Skin of body (tissue), 1 donor: ENCODE measurements at regions not wholly inside any gene's neighbourhood (a gene's known extent, or its start where the extent isn't known, plus 50 kb on each side); places are given as distances from the start of the nearest gene placed in this dataset.

ENCODE experiments used
- DNase-seq: peaks from one replicate; lab custom pipeline; 2025; lab: John Stamatoyannopoulos, UW

DNA sequence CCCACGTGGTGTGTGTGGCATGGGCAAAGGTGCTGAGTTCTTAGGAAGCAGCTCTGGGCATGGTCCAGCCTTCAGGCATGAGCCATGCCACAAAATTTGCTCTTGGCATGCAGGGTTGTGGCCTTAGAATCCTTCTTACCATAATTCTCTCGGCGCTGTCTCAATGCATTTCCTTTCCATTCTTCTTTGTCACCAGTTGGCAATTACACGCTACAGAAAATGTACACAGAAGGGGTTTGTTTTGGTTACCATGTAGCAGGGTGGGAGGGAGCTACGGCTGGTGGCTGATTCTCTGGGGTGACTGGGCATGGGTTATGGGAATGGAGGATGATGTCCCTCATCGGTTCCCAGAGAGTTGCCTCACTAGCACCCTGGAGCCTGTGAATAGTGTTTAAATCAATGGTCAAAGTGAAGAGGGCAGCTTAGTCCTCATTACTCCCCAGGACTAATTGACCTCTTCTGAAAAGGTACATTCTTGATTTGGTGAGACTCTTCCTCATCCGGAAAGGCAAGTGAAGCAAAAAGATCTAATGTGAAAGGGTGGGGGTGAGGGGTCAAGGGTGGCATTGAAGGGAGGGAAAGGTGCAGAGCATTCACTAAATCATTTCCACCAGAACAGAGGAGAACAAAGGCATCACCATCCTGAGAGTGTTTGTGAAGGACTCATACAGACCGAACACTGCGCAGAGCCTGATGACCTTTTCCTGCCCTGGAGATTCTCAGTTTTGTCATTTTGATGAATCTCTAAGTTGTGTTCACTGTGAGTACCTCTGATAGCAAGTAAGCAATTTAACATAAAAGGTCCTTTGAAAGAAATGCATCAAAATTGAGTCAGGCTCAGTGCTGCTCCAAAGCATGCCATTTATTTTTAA, 199.8 kb upstream of the SFRP2 start:
- DNase-seq: no peak

DNA sequence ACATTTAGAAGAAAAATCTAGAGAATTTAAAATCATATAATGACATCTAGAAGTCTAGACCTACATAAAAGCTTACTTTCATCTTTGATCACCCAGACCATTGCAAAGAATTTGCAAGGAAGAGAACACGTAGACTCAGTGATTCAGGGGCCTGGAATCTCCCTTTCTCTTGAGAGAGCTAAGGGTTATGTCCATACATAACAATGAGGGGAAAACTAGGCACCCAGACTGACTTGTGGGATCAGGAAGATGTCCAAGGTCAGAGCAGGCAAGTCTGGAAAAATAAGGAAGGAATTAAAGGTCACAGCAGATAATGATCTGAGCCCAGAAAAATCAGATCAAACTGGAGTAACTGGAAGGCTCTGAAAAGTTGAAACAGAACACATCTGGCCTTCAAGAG, 198.4 kb upstream of the SFRP2 start:
- no peak for DNase-seq

DNA sequence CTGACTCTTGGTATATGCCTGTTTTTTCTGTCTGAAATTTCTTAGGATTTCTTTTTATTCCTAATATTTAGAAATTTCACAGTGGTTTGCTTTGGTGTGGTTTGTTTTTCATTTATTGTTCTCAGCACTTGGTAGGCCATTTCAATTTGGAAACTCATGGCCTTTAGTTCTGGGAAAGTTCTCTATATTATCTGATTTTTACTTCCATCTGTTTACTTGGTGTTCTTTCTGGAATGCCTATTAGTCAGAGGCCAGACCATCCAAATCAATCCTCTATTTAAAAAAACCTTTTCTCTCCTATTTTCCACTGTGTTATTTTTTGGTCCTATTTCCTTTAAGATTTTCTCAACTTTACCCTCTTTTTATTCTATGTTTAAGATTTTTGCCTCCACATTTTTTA, 188.1 kb upstream of the SFRP2 start:
- DNase-seq: no peak

DNA sequence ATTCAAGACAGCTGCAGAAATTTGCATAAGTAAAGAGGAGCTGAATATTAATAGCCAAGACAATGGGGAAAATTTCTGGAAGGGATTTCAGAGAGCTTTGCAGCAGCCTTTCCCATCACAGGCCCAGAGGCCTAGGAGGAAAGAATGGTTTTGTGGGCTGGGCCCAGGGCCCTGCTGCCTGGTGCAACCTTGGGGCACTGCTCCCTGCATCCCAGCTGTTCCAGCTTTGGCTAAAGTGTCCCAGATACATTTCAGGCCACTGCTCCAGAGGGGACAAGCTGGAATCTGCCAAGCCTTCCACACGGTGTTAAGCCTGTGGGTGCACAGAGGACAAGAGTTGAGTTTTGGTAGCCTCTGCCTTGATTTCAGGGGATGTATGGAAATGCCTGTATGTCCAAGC, 185.6 kb upstream of the SFRP2 start:
- DNase-seq: no peak

DNA sequence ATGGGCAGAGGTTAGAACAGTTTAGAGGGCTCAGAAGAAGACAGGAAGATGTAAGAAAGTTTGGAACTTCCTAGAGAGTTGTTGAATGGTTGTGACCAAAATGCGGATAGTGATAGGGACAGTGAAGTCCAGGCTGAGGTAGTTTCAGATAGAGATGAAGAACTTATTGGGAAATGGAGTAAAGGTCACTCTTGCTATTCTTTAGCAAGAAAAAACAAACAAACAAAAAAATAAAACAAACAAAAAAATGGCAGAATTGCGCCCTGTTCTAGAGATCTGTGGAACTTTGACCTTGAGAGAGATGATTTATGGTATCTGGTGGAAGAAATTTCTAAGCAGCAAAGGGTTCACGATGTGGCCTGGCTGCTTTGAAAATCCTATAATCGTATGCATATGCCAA, 185.1 kb upstream of the SFRP2 start:
- DNase-seq: no peak

DNA sequence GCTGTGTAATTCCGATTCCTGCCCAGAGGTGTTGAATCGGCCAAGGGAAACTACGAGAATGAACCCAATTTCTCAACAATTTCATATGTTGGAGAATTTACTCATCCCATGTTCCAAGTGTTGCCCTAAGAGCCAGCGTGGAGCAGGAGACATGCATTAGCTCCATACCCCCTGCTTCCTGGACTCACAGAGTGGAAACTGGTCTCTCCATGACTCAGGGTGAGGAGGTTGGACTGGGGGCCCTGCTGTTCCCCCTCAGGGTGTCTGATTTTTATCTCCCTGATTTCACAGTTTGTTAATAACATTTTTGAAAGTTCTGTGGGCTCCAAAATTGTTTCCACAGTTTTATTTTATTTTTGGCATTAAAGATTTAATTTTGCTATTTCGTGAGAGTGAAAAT, 183.0 kb upstream of the SFRP2 start:
- DNase-seq: no peak

DNA sequence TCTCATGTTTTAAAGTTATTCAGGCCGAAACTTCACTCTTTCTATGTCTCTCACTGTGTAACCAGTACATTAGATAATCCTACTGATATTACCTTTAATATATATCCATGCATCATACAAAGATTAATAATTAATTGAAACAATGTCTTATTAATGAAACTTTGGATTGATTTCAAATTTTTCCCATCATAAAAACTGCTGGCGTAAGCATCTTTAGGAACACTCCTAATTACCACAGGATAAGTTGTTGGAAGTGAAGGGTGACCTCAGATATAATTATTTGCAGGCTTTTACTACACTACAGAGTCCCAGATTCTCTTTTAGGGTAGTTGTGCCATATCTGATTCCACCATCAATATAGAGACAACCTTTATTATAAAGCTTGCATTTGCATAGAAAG, 181.3 kb upstream of the SFRP2 start:
- no peak for DNase-seq

DNA sequence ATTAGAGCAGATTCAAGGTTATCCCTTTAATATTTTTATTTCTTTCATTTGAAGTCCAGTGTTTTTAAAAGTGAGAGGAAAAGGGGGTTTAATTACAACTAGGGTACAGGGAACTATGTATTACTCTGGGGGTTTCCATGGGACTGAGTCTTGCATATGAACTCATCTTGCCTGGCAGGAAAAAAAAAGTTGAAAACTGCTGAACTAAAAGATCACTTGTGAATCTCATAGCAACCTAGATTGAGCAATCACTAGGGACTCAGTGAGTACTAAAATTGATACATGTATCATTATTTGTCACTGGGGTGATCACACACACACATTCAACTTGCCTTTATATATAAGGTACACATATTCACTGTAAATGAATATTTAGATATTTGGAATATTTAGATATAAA, 180.7 kb upstream of the SFRP2 start:
- DNase-seq: no peak

DNA sequence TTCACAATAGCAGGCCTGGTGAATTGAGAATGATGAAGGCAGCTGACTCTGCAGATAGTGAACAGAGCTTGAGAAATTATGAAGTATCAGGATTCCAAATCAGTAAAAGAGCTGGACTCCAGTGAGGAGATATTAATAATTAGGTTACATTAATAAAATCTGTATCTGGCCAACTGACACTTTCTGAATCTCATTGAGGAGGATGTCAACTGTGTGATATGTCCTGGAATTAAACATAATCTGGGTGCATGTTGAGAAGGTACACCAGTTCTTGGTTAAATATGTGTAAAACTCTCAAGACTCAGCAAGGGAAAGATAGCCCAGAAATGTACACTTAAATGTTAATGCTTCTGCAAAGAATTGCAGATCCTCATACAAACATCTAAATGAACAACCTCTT, 177.8 kb upstream of the SFRP2 start:
- DNase-seq: no peak

DNA sequence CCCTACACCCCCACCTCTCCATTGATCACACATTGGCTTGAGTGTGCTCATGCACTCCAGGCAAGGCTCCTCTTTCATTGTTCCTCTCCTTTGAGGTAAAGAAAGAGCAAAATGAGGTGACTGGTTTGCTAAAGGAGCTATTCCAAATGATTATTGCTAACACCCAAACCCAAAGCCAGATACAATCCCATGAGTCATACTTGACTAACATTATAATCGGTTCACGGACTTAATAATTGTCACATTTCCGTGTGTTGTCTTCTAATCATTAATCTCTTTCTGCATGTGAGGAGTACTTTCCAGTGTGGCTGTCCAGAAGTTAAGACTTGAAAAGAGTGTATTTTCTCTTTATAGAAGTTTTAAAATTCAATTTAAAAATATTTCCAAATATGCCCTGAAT, 174.3 kb upstream of the SFRP2 start:
- DNase-seq: no peak

DNA sequence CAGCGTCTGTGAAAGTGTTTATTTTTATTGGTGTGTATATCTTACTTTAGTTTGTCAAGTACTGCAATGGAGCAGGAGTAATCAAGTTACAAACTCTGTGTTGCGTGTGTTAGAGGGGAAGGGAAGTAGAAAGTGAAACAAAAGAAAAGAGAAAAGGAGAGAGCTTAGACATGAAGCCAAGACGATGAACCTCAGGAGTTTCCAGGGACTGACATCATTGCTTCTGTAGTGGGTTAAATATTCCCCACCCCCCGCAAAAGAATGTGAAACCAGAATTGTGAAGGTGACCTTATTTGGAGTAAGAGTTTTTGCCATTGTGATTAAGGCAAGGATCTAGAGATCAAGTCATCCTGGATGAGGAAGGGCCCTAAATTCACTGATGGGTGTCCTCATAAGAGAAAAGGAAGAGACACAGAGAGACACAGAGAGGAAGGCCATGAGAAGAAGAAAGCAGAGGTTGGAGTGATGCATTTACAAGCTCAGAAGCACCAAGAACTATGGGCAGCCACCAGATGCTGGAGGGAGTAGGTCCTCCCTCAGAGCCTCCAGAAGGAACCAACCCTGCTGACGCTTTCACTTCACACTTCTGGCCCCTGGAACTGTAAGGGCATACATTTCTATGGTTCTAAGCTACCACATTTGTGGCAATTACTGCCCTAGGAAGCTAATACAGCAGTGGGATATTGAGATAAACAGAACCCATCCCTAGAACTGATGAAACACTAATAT, 173.6 kb upstream of the SFRP2 start:
- no peak for DNase-seq

DNA sequence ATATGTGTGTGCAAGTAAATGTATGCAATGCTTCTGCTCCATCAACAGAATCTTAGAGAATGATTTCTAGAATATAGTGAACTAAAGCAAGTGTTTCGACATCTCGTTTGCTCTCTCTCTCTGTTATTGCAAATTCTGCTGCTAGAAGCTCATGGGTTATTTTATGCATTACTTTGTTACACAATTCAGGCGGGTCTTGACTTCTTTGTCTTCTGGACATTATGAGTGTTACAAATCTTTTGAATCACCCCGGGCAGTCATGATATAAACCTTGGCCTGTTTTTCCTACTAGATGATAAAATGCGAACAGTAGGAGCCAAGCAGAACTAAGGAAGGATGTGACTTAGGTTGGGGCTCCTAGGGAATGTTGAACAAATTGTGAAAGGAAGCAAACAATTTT, 166.4 kb upstream of the SFRP2 start:
- no peak for DNase-seq

DNA sequence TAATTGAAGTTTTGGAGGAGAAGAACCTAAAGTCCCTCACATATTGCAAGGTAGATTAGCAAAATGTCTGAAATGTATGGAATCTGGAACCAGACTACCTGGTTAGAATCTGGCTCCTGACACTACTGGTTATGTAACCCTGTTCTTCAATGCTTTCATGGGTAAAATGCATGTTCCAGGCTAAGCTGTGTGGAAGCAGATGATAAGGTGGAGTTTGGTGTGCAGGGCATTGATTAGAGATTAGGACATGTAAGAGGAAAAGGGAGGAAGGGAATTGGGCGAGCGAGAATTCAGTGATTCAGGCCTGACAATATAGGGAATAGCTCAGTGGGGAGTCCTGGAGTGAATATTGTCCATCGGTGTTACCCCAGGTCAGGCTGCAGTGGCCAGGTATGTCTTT, 165.8 kb upstream of the SFRP2 start:
- no peak for DNase-seq

DNA sequence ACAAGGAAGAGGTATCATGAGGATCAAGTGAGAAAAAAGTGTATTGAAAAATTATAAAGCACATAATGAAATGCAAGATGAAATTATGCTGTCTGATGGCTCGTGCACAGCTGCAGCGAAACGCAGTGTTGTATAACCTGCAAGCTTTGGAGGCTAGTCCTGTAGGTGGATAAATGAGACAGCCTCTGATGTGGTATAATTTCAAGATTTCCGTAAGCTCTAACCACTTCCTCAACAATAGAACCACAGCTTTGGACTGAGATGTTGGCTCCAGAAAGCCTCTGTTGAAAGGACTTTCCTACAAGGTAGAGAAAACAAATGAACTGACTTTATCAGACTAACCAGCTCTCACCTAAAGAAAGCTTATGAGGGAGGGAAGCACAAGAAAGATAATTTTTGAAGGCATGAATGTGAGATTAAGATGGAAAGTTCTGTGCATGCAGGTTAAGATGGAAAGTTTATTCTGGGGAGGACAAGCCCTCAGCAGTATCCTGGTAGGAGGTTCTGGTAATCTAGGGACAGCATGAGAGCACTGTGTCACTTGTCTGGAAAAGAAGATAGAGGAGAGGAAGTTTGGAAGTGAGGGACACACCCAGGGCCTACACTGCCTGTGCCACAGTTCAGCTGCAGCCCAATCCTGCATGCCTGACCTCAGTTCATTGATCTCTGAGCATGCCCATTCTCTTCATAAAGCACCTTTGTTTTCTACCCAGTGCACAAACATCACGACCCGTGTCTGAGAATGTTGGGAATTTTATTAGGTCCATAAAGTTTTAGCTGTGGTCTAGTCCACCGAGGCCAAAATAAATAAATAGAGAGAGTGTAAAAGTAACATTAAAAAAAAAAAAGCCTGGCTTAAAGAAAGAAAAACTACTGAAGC, 161.5 kb upstream of the SFRP2 start:
- DNase-seq: no peak

DNA sequence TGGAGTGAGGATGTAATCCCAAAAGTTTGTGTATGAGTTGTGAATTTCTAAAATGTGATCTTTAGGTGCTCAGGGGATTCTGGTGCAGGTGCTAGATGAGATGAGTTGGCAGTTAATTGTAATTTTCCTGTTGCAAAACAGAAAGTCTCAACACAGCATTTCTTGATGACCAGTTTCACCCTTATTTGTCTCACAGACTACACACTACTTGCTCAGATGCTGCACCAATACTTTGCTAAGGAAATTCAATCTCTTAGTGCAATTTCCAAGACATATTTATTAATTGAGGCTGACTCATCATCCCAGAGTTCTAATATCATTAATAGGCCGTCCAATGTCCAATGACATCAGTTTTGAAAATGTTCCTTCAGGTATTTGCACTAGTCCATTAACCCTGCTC, 159.2 kb upstream of the SFRP2 start:
- no peak for DNase-seq

DNA sequence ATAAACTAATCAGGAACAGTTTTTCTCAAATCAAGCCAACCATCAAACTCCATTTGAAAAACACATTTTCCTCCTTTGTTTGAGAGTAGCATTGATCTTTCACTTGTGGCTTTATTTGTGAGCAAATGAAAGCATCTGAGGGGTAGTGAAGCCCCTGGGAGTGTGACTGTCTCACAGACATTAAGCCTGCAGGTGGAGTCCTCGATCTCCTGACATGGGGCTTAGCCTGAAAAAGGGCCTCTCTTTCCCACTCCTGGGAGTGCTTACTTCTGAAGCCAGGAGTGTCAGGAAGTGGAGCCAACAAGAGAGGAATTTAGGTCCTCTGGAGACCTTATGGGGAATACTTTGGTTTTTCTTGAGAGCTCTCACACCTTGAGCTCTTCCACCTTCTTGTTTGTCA, 158.2 kb upstream of the SFRP2 start:
- no peak for DNase-seq

DNA sequence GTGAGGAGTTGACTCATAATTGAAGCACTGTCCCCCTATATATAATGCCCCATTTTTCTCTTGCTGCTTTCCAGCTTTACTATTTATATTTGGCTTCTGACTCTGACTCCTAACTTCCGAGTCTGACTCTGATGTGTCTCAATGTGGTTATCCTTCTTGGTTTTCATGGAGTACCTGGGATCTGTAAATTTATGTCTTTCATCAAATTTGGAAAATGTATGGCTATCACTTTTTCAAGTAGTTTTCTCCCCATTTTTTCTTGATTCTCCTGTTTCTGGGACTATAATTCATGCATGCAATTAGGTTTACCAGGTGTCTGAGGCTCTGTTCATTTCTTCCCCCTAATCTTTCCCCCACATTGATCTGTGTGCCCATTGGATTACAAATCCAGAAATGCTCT, 156.8 kb upstream of the SFRP2 start:
- DNase-seq: no peak

DNA sequence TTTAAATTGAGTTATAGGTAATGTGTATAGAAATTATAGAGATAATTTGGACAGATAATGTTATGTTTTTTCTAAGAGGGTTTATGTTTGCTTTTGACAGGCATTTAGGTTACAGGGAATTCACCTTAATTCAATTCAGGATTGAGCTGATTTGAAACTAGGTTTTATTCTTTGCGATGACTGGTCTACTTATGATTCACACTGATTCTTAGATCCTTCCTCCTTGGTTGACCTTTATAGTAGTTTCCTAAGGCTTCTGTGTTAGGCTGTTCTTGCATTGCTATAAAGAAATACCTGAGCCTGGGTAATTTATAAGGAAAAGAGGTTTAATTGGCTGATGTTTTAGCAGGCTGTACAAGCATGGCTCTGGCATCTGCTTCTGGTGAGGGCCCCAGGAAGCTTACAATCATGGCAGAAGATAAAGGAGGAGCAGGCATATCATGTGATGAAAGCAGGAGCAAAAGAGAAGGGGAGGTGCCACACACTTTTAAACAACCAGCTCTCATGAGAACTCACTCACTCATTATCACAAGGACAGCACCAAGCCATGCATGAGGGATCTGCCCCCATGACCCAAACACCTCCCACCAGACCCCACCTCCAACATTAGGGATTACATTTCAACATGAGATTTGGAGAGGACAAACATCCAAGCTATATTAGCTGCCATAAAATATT, 155.0 kb upstream of the SFRP2 start:
- no peak for DNase-seq

DNA sequence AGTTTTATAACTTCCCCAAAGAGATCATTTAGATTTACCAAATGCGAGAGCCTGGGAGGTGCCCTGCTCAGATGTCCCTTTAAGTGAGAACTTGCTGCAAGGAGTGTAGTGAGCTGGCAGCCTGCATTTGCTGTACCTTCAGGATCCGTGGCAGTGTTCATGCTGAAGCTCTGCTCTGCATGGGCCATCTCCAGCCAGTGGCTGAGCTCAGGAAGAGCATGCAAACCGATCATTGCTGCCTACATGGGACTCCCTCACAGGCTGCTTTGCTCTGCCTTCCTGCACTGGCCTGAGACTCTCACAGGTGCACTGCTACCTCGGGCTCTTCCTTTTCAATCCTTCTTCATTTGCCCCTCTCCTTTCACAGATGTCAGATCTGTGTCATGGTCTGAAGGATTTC, 152.0 kb upstream of the SFRP2 start:
- no peak for DNase-seq

DNA sequence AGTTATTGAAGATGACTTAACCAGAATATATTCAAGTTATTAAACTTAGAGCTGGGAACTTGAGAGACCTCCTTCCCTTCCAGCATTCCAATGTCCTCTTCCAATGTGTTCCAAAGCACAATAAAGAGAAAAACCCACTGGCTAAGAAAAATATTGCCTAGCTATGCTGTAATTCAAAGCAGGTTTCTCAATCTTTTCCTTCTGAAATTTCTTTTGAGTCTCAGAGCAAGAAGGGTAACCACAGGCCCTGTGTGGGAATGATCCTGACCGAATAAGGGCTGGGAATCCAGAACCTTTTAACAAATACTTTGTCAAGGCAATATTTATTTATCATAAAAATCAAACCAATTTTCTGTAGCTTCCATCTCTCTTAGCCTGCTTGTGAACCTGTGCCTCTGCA, 150.7 kb upstream of the SFRP2 start:
- peak; percentile 11 for DNase-seq

DNA sequence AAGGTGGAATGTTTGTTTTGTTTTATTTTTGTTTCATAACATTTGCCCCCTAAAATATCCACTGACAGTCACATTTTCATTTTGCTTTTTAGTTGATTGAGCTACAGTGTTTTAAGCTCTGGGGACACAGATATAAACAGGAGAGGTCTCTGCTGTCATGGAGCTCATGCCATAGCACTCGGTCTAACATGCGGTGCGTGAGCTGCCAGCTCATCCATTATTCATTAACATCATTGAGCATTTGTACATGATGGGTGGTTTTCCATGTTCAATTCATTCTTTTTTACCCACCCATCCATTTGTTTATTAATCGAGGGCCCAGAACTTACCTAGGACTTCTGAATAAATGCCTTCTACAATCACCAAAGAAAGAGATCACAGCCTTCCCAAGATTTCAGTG, 150.1 kb upstream of the SFRP2 start:
- DNase-seq: no peak

DNA sequence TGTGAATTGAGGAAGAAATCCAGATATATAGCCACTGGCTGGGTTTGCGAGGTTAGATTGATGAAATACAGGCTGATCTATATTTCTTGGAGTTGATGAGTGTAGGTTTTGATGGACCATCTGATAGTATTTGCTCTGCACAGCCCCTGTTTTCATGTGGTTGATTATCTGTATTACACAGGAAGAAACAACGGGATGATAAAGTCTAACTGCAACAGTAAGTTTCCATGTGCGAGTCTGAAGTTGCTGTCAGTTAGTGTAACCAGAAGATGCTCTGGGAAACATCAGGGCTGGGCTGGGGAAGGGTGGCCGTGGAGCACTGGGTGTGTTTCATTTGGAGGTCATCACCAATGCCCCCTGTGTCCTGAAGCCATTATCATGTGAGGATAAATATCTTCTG, 148.4 kb upstream of the SFRP2 start:
- no peak for DNase-seq
